Lung (tissue), 11 donors: ENCODE measurements at regions not wholly inside any gene's neighbourhood (a gene's known extent, or its start where the extent isn't known, plus 50 kb on each side); places are given as distances from the start of the nearest gene placed in this dataset.

Experiments used
- ATAC-seq: fragments of 200-7000 bp; cut with Tn5 transposase; one replicate; pipeline ENCODE4 v1.9.1; 2020; ENCODE audit warnings: moderate number of reproducible peaks; ENCODE audit not compliant: insufficient read depth, low FRiP score
- DNase-seq, 3 donors: peaks; one replicate each; pipeline ENCODE4 v3.0.0-alpha.2; 2013 to 2017
- H3K27ac ChIP-seq, 2 donors: one replicate each; pipeline ENCODE4 v1.5.1; 2013; ENCODE audit warnings: mild to moderate bottlenecking in 2 of 2, moderate library complexity in 2 of 2, control low read depth in 1 of 2, inconsistent platforms in 1 of 2, low read depth in 1 of 2, low read length in 1 of 2
- H3K27me3 ChIP-seq, 3 donors: one replicate each; pipeline ENCODE4 v1.5.1; 2013; ENCODE audit warnings: low read length in 2 of 3; ENCODE audit not compliant: control insufficient read depth in 3 of 3, insufficient read depth in 3 of 3
- H3K36me3 ChIP-seq, 4 donors: one replicate each; pipeline ENCODE4 v1.5.1; 2013; ENCODE audit warnings: low read length in 4 of 4, mild to moderate bottlenecking in 1 of 4, moderate library complexity in 1 of 4; ENCODE audit not compliant: control insufficient read depth in 4 of 4, insufficient read depth in 4 of 4
- H3K4me1 ChIP-seq, 5 donors: one replicate each; pipeline ENCODE4 v1.5.1; 2013; ENCODE audit warnings: low read length in 5 of 5, mild to moderate bottlenecking in 2 of 5, moderate library complexity in 1 of 5; ENCODE audit not compliant: control insufficient read depth in 5 of 5, insufficient read depth in 5 of 5
- H3K4me3 ChIP-seq: one replicate; pipeline ENCODE4 v1.5.1; 2013; ENCODE audit warnings: mild to moderate bottlenecking, control low read depth, moderate library complexity
- H3K9ac ChIP-seq, 2 donors: one replicate each; pipeline ENCODE4 v1.5.1; 2013; ENCODE audit warnings: low read length in 2 of 2, control low read depth in 1 of 2; ENCODE audit not compliant: insufficient read depth in 1 of 2
- H3K9me3 ChIP-seq, 4 donors: one replicate each; pipeline ENCODE4 v1.5.1; 2013; ENCODE audit warnings: low read length in 3 of 4, mild to moderate bottlenecking in 1 of 4, moderate library complexity in 1 of 4; ENCODE audit not compliant: control insufficient read depth in 4 of 4, insufficient read depth in 3 of 4
- WGBS, 2 donors: extraction: QIAGEN DNeasy Blood & Tissue Kit; methylation state at CpG; one replicate each; pipeline ENCODE4 v1.1.7; 2013; 5-methylcytosine and 5-hydroxymethylcytosine counted together
- TF ChIP-seq, protein P1 (sequence below): IDR thresholded peaks from 2 replicates; pipeline ENCODE4 v1.5.1; 2012; ENCODE audit warnings: mild to moderate bottlenecking; ENCODE audit errors: control extremely low read depth, extremely low read depth
- donor health status: control.
- donor health status: control.
- donor health status: Bipolar disorder and iron deficiency.
- donor health status: healthy.
- donor health status: DM: yes; HTN: yes; CAD: no.

DNA sequence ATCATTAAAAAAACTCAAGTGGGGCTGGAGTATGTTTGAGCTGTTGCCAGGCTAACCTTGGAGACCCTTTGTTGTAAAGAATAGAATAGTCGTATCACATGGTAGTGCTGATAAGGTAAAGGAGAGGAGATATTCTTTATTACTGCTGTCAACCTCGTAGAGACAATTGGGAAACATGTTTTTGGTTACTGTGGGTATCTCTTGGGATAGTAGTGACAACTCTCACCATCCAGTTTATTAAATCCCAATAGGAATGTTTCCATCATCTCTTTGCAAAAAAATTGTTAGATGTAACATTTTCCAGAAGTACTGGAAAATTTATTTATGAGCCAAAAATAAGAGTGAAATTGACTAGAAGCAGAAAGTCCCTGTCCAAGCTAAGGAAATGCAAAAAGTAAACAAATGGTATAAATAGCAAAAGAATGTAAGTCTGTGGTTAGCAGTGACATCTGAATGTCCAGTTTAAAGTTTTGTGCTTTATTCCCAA, 829.3 kb upstream of the CITED2 start:
- Histone ChIP-seq H3K9me3 (no peaks in the 10 kb centered on the region), H3K27me3 (no peaks in the 10 kb centered on the region), H3K27ac (no peak overlapping the region), H3K9ac (peak overlapping the region in 1 of 2 donors; percentile 11), H3K4me3 (no peak overlapping the region), H3K4me1 (peaks cover 0 to 27% (median 7%) of the 10 kb centered on the region in 5 donors), H3K36me3 (no peaks in the 10 kb centered on the region)
- ATAC-seq (no peak), DNase-seq (peak in 2 of 3 donors; percentile 83 to 89)
- TF ChIP-seq, protein P1, sequence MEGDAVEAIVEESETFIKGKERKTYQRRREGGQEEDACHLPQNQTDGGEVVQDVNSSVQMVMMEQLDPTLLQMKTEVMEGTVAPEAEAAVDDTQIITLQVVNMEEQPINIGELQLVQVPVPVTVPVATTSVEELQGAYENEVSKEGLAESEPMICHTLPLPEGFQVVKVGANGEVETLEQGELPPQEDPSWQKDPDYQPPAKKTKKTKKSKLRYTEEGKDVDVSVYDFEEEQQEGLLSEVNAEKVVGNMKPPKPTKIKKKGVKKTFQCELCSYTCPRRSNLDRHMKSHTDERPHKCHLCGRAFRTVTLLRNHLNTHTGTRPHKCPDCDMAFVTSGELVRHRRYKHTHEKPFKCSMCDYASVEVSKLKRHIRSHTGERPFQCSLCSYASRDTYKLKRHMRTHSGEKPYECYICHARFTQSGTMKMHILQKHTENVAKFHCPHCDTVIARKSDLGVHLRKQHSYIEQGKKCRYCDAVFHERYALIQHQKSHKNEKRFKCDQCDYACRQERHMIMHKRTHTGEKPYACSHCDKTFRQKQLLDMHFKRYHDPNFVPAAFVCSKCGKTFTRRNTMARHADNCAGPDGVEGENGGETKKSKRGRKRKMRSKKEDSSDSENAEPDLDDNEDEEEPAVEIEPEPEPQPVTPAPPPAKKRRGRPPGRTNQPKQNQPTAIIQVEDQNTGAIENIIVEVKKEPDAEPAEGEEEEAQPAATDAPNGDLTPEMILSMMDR = no peak
- WGBS, 2 donors = 32 to 60% methylated on average over 2 of the region's 2 CpGs

DNA sequence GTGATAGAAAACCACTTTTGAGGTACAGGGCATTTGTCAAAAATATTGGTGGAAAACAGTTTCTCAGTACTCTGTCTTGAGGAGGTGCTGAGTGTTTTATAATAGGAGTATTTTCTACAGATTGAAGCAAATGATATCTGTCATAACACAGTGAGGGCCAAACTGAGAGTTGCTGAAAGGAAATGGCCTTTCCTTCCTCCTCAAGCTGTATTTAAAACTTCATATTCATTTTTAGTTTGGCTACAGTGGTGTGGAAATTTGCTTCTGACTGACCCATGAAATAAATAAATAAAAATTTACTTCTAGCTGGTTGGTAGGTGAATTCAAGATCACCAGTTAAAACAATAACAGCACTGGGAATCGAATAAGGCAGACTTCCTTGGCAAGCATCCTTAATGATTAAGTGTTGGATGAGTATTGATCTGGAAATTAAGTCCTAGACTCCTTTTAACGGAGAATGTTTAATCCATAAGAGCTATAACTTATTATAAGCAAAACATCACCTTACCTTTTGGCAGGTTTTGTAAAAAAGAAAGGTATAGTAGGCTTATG, 828.6 kb upstream of the CITED2 start:
- Histone ChIP-seq H3K9me3 (no peaks in the 10 kb centered on the region), H3K9ac (no peak overlapping the region), H3K36me3 (no peaks in the 10 kb centered on the region), H3K27me3 (no peaks in the 10 kb centered on the region), H3K4me3 (no peak overlapping the region), H3K4me1 (peaks cover 0 to 27% (median 7%) of the 10 kb centered on the region in 5 donors), H3K27ac (no peak overlapping the region)
- ATAC-seq (no peak), DNase-seq (peak in 2 of 3 donors; percentile 46 to 74)
- WGBS, 2 donors = 48 to 59% methylated on average over 2 of the region's 2 CpGs
- TF ChIP-seq, protein P1 = no peak

DNA sequence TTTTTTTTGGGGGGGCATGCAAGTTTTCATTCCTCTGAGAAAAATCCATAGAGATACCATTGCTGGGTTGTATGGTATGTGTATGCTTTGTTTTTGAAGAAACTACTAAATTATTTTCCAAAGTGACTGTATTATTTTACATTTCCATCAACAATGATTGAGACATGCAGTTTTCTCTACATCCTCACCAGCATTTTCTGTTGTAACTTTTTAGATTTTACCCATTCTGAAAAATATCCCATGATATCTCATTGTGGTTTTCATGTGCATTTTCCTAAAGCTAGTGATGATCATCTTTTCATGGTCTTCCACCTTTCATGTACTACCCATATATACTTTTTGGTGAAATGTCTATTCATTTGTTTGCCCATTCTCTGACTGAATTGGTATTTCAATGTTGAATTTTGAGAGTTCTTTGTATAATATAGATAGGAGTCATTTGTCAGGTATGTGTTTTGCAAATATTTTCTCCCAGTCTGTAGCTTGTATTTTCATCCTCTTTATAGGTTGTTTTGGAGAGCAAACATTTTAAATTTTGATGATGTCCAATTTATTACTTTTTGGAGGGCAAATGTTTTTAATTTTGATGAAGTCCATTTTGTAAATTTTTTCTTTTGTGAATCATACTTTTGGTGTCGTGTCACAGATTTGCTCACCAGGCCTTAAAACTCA, 827.5 kb upstream of the CITED2 start:
- peaks cover 0 to 27% (median 7%) of the 10 kb centered on the region in 5 donors for H3K4me1 ChIP-seq
- DNase-seq (no peak), ATAC-seq (no peak)
- no peak overlapping the region for H3K4me3 ChIP-seq
- H3K9ac ChIP-seq = no peak overlapping the region
- H3K9me3 ChIP-seq = no peaks in the 10 kb centered on the region
- WGBS, 2 donors = 93 to 97% methylated on average over 1 of the region's 1 CpG
- TF ChIP-seq, protein P1 = no peak
- no peak overlapping the region for H3K27ac ChIP-seq
- H3K36me3 ChIP-seq = no peaks in the 10 kb centered on the region
- no peaks in the 10 kb centered on the region for H3K27me3 ChIP-seq
